GM10248 (cell line): ENCODE measurements at regions not wholly inside any gene's neighbourhood (a gene's known extent, or its start where the extent isn't known, plus 50 kb on each side); places are given as distances from the start of the nearest gene placed in this dataset.

Experiments used
- CTCF ChIA-PET: fragments of 300-600 bp; sonication (Branson Sonifier 250); formaldehyde crosslinking; extraction: SDS; loops from one replicate; lab custom pipeline; 2021; ENCODE audit warnings: antibody characterized with exemption; lab: Yijun Ruan, JAX
- POLR2A ChIA-PET: fragments of 350-650 bp; sonication (Branson Sonifier 250); formaldehyde crosslinking; extraction: SDS; loops from one replicate; lab custom pipeline; 2020; ENCODE audit warnings: antibody characterized with exemption; lab: Yijun Ruan, JAX
- DNase-seq: peaks from one replicate; pipeline ENCODE4 v3.0.0; 2012; ENCODE audit errors: extremely low spot score
- CTCF ChIP-seq: IDR thresholded peaks from 2 replicates; pipeline ENCODE4 v1.5.1; 2012; ENCODE audit warnings: mild to moderate bottlenecking, low read depth; ENCODE audit errors: extremely low read depth, missing control alignments, control extremely low read depth

DNA sequence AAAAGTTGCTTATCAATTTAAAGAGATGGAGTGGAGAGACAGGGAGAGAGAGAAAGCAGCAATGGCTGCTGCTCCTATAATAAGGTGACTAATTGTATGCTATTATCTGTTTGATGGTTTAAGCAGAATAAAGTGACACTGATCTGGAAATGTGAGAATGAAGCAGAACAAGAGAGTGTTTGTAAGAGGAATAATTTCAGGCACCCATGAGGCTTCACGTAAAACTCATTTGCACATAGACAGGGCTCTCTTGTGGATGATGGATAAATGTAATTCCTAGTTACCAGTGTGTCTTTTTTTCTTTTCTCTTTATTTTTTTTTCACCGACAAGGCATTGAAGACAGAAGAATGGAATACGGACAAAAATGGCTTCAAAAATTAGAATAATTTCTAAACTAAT, 228.8 kb upstream of the TYRP1 start:
- no peak for TF ChIP-seq CTCF

GRCh38 chr9:12464910-12465512, 228.2 kb upstream of the TYRP1 start:
- CTCF ChIA-PET, result interaction anchor here (0.9 to 1.3 kb wide), 3 partner anchors 8 to 73 kb away, joined by 3 to 4 read pairs (median 3); no protein-coding TSS in a partner anchor
- peak; percentile 60 for TF ChIP-seq CTCF
- POLR2A ChIA-PET, result no interaction called here
- peak; percentile 3 for DNase-seq

More for the DNA sequence above, 228.8 kb upstream of the TYRP1 start:
- POLR2A ChIA-PET, result no interaction called here
- CTCF ChIA-PET, result interaction anchor here (0.7 to 1.1 kb wide), 4 partner anchors 12 to 642 kb away, joined by 3 read pairs; no protein-coding TSS in a partner anchor
- no peak for DNase-seq

DNA sequence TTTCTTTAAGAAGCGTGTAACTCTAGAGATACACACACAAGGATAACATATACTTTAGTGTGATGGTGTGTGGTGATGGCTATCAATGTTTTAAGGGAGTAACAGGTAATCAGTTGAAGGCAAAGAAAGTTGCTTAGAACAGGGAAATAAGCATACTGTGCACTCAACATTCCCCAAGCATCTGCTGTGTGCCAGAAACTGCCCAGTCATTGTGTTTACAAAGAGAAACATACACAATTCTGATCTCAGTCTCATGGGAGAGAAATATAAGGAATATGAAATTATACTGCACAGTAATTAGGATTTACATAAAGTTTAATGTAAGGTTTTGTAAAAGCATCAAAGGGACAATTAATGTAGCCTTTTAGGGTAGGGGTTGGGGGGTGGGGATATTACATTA, 224.1 kb upstream of the TYRP1 start:
- POLR2A ChIA-PET, result no interaction called here
- no peak for TF ChIP-seq CTCF
- CTCF ChIA-PET, result no interaction called here
- DNase-seq, result no peak

DNA sequence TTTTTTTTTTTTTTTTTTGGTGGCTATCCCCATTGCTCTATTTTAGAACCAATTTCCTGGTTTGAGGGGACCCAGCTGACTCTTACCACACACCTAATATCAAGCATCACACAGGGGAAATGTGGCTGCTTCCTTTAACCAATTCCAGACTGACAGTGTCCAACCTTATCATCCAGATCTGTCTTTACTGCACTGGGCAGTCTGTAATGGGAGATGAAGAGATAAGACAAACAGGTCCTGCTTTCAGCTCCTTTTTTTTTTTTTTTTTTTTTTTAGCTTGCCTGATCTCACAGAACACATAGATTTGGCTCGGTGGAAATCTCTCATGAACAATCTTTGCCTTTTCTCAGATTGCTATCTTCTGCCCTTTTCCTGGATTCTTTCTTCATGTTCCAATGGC, 198.8 kb upstream of the TYRP1 start:
- no peak for DNase-seq
- ChIA-PET POLR2A (no interaction called here), CTCF (interaction anchor here (1.0 to 2.2 kb wide), 2 partner anchors 10 to 24 kb away, joined by 3 to 6 read pairs; no protein-coding TSS in a partner anchor)
- TF ChIP-seq CTCF, result no peak

DNA sequence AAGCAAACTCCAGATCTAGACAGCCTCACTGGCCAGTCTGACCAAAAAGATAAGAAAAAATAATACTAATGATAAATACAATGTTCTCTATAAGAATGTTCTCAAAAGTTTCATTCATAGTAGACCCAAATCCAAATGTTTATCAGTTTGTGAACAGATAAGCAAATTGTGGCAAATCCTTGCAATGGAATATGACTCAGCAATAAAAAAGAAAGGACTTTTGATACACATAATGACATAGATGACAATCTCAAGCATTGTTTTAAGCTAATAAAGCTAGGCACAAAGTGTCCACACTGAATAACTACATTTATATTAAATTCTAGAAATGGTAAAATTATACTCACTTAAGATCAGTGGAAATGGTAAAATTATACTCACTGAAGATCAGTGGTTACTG, 195.4 kb upstream of the TYRP1 start:
- CTCF ChIA-PET, result no interaction called here
- DNase-seq, result no peak
- no peak for TF ChIP-seq CTCF
- POLR2A ChIA-PET, result no interaction called here

GRCh38 chr9:12502520-12502919, 190.7 kb upstream of the TYRP1 start:
- CTCF ChIA-PET, result interaction anchor here (1.6 kb wide), 1 partner anchor 9 kb away, joined by 3 read pairs; no protein-coding TSS in a partner anchor
- POLR2A ChIA-PET, result no interaction called here
- no peak for DNase-seq
- no peak for TF ChIP-seq CTCF
